CD14-positive monocyte (primary cell): ENCODE measurements at regions not wholly inside any gene's neighbourhood (a gene's known extent, or its start where the extent isn't known, plus 50 kb on each side); places are given as distances from the start of the nearest gene placed in this dataset.

Source experiments
- DNase-seq, 3 donors: peaks; one replicate each; pipeline ENCODE4 v3.0.0-alpha.2; 2011 to 2022
- H2AFZ ChIP-seq: 2 replicates; pipeline ENCODE4 v1.6.0; 2012; ENCODE audit warnings: mild to moderate bottlenecking, low read depth, low read length, inconsistent platforms; ENCODE audit not compliant: insufficient read depth, poor library complexity, severe bottlenecking
- H3K27ac ChIP-seq, 2 donors: 1 replicate in 1 of 2; 2 replicates in 1 of 2; pipeline ENCODE4 v1.5.1; 2012 to 2013; ENCODE audit warnings: low read length in 2 of 2, control low read depth in 1 of 2, inconsistent platforms in 1 of 2, low read depth in 1 of 2, mild to moderate bottlenecking in 1 of 2
- H3K27me3 ChIP-seq, 2 donors: one replicate each; pipeline versions ENCODE4 v1.6.0 to v1.6.1; 2011 to 2013; ENCODE audit warnings: low read length in 2 of 2; ENCODE audit not compliant: control insufficient read depth in 2 of 2, insufficient read depth in 2 of 2
- H3K36me3 ChIP-seq, 2 donors: replicated peaks in 1 of 2; 1 replicate in 1 of 2; 2 replicates in 1 of 2; pipeline versions ENCODE4 v1.5.1 to v1.6.1; 2012 to 2013; ENCODE audit warnings: low read length in 2 of 2, control low read depth in 1 of 2, inconsistent platforms in 1 of 2, mild to moderate bottlenecking in 1 of 2; ENCODE audit not compliant: insufficient read depth in 2 of 2, control insufficient read depth in 1 of 2
- H3K4me1 ChIP-seq, 2 donors: 1 replicate in 1 of 2; 2 replicates in 1 of 2; pipeline versions ENCODE4 v1.5.1 to v1.6.1; 2012 to 2013; ENCODE audit warnings: low read length in 2 of 2, control low read depth in 1 of 2, inconsistent platforms in 1 of 2, mild to moderate bottlenecking in 1 of 2, moderate library complexity in 1 of 2; ENCODE audit not compliant: insufficient read depth in 2 of 2, control insufficient read depth in 1 of 2
- H3K4me2 ChIP-seq: replicated peaks from 2 replicates; pipeline ENCODE3; 2012; ENCODE audit warnings: low read length, moderate library complexity, mild to moderate bottlenecking; ENCODE audit not compliant: poor library complexity, severe bottlenecking; ENCODE audit errors: extremely low read depth
- H3K4me3 ChIP-seq, 3 experiments: fragments of 200-600 bp in 1 of 3; sonication (generic) in 1 of 3; replicated peaks in 1 of 3; 1 replicate in 2 of 3; 2 replicates in 1 of 3; pipeline ENCODE4 v1.5.1; 2011 to 2013; ENCODE audit warnings: low read length in 3 of 3, mild to moderate bottlenecking in 3 of 3, control low read depth in 2 of 3, low read depth in 2 of 3, inconsistent platforms in 1 of 3, moderate library complexity in 1 of 3
- H3K79me2 ChIP-seq: 2 replicates; pipeline ENCODE4 v1.6.0; 2012; ENCODE audit warnings: mild to moderate bottlenecking, control low read depth, inconsistent platforms, low read length, moderate library complexity; ENCODE audit not compliant: insufficient read depth
- H3K9ac ChIP-seq: 2 replicates; pipeline ENCODE4 v1.6.0; 2017; ENCODE audit warnings: low read length, mild to moderate bottlenecking; ENCODE audit not compliant: insufficient read depth, poor library complexity, severe bottlenecking
- H3K9me3 ChIP-seq, 2 donors: replicated peaks in 1 of 2; 1 replicate in 1 of 2; 2 replicates in 1 of 2; pipeline versions ENCODE4 v1.5.1 to v1.6.1; 2012 to 2013; ENCODE audit warnings: low read length in 2 of 2, control low read depth in 1 of 2; ENCODE audit not compliant: control insufficient read depth in 1 of 2, insufficient read depth in 1 of 2
- H4K20me1 ChIP-seq: 2 replicates; pipeline ENCODE4 v1.6.0; 2012; ENCODE audit warnings: mild to moderate bottlenecking, low read length, control low read depth, moderate library complexity; ENCODE audit not compliant: insufficient read depth
- H3K27ac Mint-ChIP-seq, 7 donors: one replicate each; pipeline ENCODE4 v1.8.0; 2020; ENCODE audit warnings: mild to moderate bottlenecking in 7 of 7, mixed read lengths in 7 of 7, moderate library complexity in 6 of 7, inconsistent platforms in 2 of 7
- H3K27me3 Mint-ChIP-seq, 3 donors: one replicate each; pipeline ENCODE4 v1.8.0; 2021 to 2022; ENCODE audit warnings: low read depth in 3 of 3, mild to moderate bottlenecking in 3 of 3, mixed read lengths in 3 of 3, moderate library complexity in 3 of 3, inconsistent platforms in 1 of 3
- H3K36me3 Mint-ChIP-seq, 2 donors: one replicate each; pipeline ENCODE4 v1.8.0; 2020; ENCODE audit warnings: mixed read lengths in 2 of 2, inconsistent platforms in 1 of 2, mild to moderate bottlenecking in 1 of 2
- H3K4me1 Mint-ChIP-seq: one replicate; pipeline ENCODE4 v1.8.0; 2020; ENCODE audit warnings: mild to moderate bottlenecking, mixed read lengths
- H3K4me3 Mint-ChIP-seq, 2 donors: one replicate each; pipeline ENCODE4 v1.8.0; 2020; ENCODE audit warnings: mild to moderate bottlenecking in 2 of 2, mixed read lengths in 2 of 2, moderate library complexity in 1 of 2
- H3K9me3 Mint-ChIP-seq, 7 donors: one replicate each; pipeline ENCODE4 v1.8.0; 2020 to 2022; ENCODE audit warnings: mixed read lengths in 7 of 7, mild to moderate bottlenecking in 6 of 7, moderate library complexity in 6 of 7, inconsistent platforms in 2 of 7
- CTCF ChIP-seq: fragments of 200-600 bp; IDR thresholded peaks from one replicate; pipeline ENCODE4 v1.8.0; 2022; ENCODE audit warnings: antibody characterized with exemption, mild to moderate bottlenecking
- WGBS: methylation state at CpG from one replicate; pipeline ENCODE4 v1.1.5; 2013; ENCODE audit warnings: missing lambda C conversion rate; ENCODE audit not compliant: insufficient coverage; 5-methylcytosine and 5-hydroxymethylcytosine counted together
- intact Hi-C, 2 donors: fragments of 100-400 bp; cut with micrococcal nuclease; formaldehyde crosslinking; loops; one replicate each; pipeline versions ENCODE4 v1.15.0 to v1.15.1; 2023

GRCh38 chr5:12704955-12705354 is 800.7 kb upstream of the CTNND2 start:
- H4K20me1 ChIP-seq = no peaks in the 10 kb centered on the region
- TF ChIP-seq CTCF = no peak
- H3K36me3 Mint-ChIP-seq = no peaks in the 10 kb centered on the region
- H3K4me1 Mint-ChIP-seq = no peaks in the 10 kb centered on the region
- H3K27me3 ChIP-seq = no peaks in the 10 kb centered on the region
- no peak overlapping the region for H3K27ac ChIP-seq
- H3K79me2 ChIP-seq = no peaks in the 10 kb centered on the region
- H3K4me3 ChIP-seq = no peak overlapping the region
- no peak overlapping the region for H2AFZ ChIP-seq
- no peak overlapping the region for H3K4me3 Mint-ChIP-seq
- H3K36me3 ChIP-seq = no peaks in the 10 kb centered on the region
- no peak overlapping the region for H3K9ac ChIP-seq
- H3K9me3 ChIP-seq = no peaks in the 10 kb centered on the region
- DNase-seq = no peak
- intact Hi-C loops = no loop called here
- H3K4me2 ChIP-seq = no peak overlapping the region
- H3K27me3 Mint-ChIP-seq = no peaks in the 10 kb centered on the region
- 100% methylated on average over 1 of the region's 2 CpGs for WGBS
- H3K9me3 Mint-ChIP-seq = peaks cover 0 to 1% (median 0%) of the 10 kb centered on the region in 7 donors
- no peaks in the 10 kb centered on the region for H3K4me1 ChIP-seq
- no peak overlapping the region for H3K27ac Mint-ChIP-seq

- H3K4me2 ChIP-seq = no peak overlapping the region
- H3K9me3 ChIP-seq = no peaks in the 10 kb centered on the region
- Mint-ChIP-seq H3K36me3 (no peaks in the 10 kb centered on the region), H3K27me3 (no peaks in the 10 kb centered on the region), H3K4me1 (no peaks in the 10 kb centered on the region), H3K4me3 (no peak overlapping the region), H3K9me3 (peaks cover 0 to 1% (median 0%) of the 10 kb centered on the region in 7 donors), H3K27ac (no peak overlapping the region)
- no peaks in the 10 kb centered on the region for H3K4me1 ChIP-seq
- no peaks in the 10 kb centered on the region for H3K27me3 ChIP-seq
- no peak for TF ChIP-seq CTCF
- no peak overlapping the region for H2AFZ ChIP-seq
- no peaks in the 10 kb centered on the region for H3K36me3 ChIP-seq
- intact Hi-C loops = no loop called here
- 100% methylated on average over 1 of the region's 1 CpG for WGBS
- no peak overlapping the region for H3K27ac ChIP-seq
- no peak overlapping the region for H3K9ac ChIP-seq
- no peak overlapping the region for H3K4me3 ChIP-seq
- H3K79me2 ChIP-seq = no peaks in the 10 kb centered on the region
- no peaks in the 10 kb centered on the region for H4K20me1 ChIP-seq
- DNase-seq = no peak
Measured at GRCh38 chr5:12703254-12703653, 799.0 kb upstream of the CTNND2 start.
